Neural cell (in vitro differentiated cells): ENCODE measurements at regions not wholly inside any gene's neighbourhood (a gene's known extent, or its start where the extent isn't known, plus 50 kb on each side); places are given as distances from the start of the nearest gene placed in this dataset.

Experiments used
- H2AFZ ChIP-seq: fragments of 200-600, 300-800 bp; sonication (generic), shearing (Covaris generic); 2 replicates; pipeline ENCODE4 v1.6.0; 2014; ENCODE audit warnings: low read depth, mild to moderate bottlenecking, antibody characterized with exemption, low read length, moderate library complexity
- H3F3A ChIP-seq: fragments of 200-600 bp; shearing (Covaris generic); 2 replicates; pipeline ENCODE4 v1.6.1; 2016; ENCODE audit warnings: mild to moderate bottlenecking, moderate library complexity, mixed read lengths, antibody characterized with exemption, low read length; ENCODE audit not compliant: insufficient read depth, poor library complexity, severe bottlenecking
- H3K27ac ChIP-seq: fragments of 200-600, 300-800 bp; sonication (generic), shearing (Covaris generic); 2 replicates; pipeline ENCODE4 v1.5.1; 2014; ENCODE audit warnings: mild to moderate bottlenecking, low read length, moderate library complexity
- H3K27me3 ChIP-seq: fragments of 300-800, 200-600 bp; sonication (generic), shearing (Covaris generic); 2 replicates; pipeline ENCODE4 v1.6.0; 2014; ENCODE audit warnings: mild to moderate bottlenecking, low read depth, low read length, moderate library complexity; ENCODE audit not compliant: insufficient read depth
- H3K36me3 ChIP-seq: fragments of 300-800, 200-600 bp; sonication (generic), shearing (Covaris generic); 2 replicates; pipeline ENCODE4 v1.5.1; 2014; ENCODE audit warnings: mild to moderate bottlenecking, antibody characterized with exemption, low read length, moderate library complexity; ENCODE audit not compliant: insufficient read depth
- H3K4me2 ChIP-seq: fragments of 300-800, 200-600 bp; sonication (generic), shearing (Covaris generic); 2 replicates; pipeline ENCODE4 v1.6.0; 2014; ENCODE audit warnings: mild to moderate bottlenecking, low read length
- H3K4me3 ChIP-seq: fragments of 300-800, 200-600 bp; sonication (generic), shearing (Covaris generic); 2 replicates; pipeline ENCODE4 v1.5.1; 2014; ENCODE audit warnings: mild to moderate bottlenecking, low read length, moderate library complexity
- H3K79me2 ChIP-seq: fragments of 200-600 bp; shearing (Covaris generic); replicated peaks from 2 replicates; pipeline ENCODE4 v1.6.0; 2014; ENCODE audit warnings: mild to moderate bottlenecking, low read length, moderate library complexity; ENCODE audit not compliant: insufficient read depth
- H3K9ac ChIP-seq: fragments of 300-800, 200-600 bp; sonication (generic), shearing (Covaris generic); 2 replicates; pipeline ENCODE4 v1.6.1; 2016; ENCODE audit warnings: mild to moderate bottlenecking, low read length, mixed read lengths
- H3K9me2 ChIP-seq: fragments of 200-600 bp; shearing (Covaris generic); 2 replicates; pipeline ENCODE4 v1.6.1; 2016; ENCODE audit warnings: mild to moderate bottlenecking, low read length, mixed read lengths; ENCODE audit not compliant: insufficient read depth
- H3K9me3 ChIP-seq: fragments of 200-600, 300-800 bp; sonication (generic), shearing (Covaris generic); 2 replicates; pipeline ENCODE4 v1.6.1; 2016; ENCODE audit warnings: mild to moderate bottlenecking, mixed run types, low read length, moderate library complexity, mixed read lengths
- H4K20me1 ChIP-seq: fragments of 200-600 bp; shearing (Covaris generic); 2 replicates; pipeline ENCODE4 v1.6.1; 2016; ENCODE audit warnings: mild to moderate bottlenecking, mixed run types; ENCODE audit not compliant: insufficient read depth
- CTCF ChIP-seq: fragments of 450-650 bp; IDR thresholded peaks from 2 replicates; pipeline ENCODE4 v1.5.1; 2014; ENCODE audit warnings: antibody characterized with exemption, mild to moderate bottlenecking, moderate library complexity; ENCODE audit not compliant: poor library complexity, severe bottlenecking
- EP300 ChIP-seq: fragments of 450-650 bp; conservative IDR thresholded peaks from 2 replicates; pipeline ENCODE4 v1.6.1; 2014; ENCODE audit warnings: antibody characterized with exemption, mild to moderate bottlenecking, moderate library complexity; ENCODE audit not compliant: poor library complexity, severe bottlenecking
- EZH2 ChIP-seq: fragments of 200-600, 300-800 bp; shearing (Covaris generic), sonication (generic); IDR thresholded peaks from 2 replicates; pipeline ENCODE4 v1.6.1; 2014; ENCODE audit warnings: antibody characterized with exemption, low read length, borderline replicate concordance, mild to moderate bottlenecking; ENCODE audit not compliant: insufficient read depth, poor library complexity, severe bottlenecking
- MXI1 ChIP-seq: fragments of 450-650 bp; conservative IDR thresholded peaks from 2 replicates; pipeline ENCODE4 v1.6.1; 2014; ENCODE audit warnings: antibody characterized with exemption, mild to moderate bottlenecking; ENCODE audit not compliant: poor library complexity, severe bottlenecking
- POLR2AphosphoS5 ChIP-seq: IDR thresholded peaks from 2 replicates; pipeline ENCODE4 v1.6.1; 2012
- RAD21 ChIP-seq: fragments of 450-650 bp; conservative IDR thresholded peaks from 2 replicates; pipeline ENCODE4 v1.6.1; 2014; ENCODE audit warnings: antibody characterized with exemption, mild to moderate bottlenecking, moderate library complexity
- REST ChIP-seq: IDR thresholded peaks from 2 replicates; pipeline ENCODE4 v1.6.1; 2012; ENCODE audit warnings: borderline replicate concordance
- SMC3 ChIP-seq: fragments of 450-650 bp; conservative IDR thresholded peaks from 2 replicates; pipeline ENCODE4 v1.6.1; 2014; ENCODE audit warnings: antibody characterized with exemption, mild to moderate bottlenecking, moderate library complexity; ENCODE audit not compliant: poor library complexity
- TAF1 ChIP-seq: IDR thresholded peaks from 2 replicates; pipeline ENCODE4 v1.6.1; 2012; ENCODE audit warnings: low read depth

GRCh38 chr3:152559246-152559645, 275.7 kb upstream of the P2RY1 start:
- Histone ChIP-seq H3K27ac (no peak overlapping the region), H3K36me3 (no peaks in the 10 kb centered on the region), H3K79me2 (no peaks in the 10 kb centered on the region), H3F3A (no peaks in the 10 kb centered on the region), H3K4me3 (no peak overlapping the region), H2AFZ (no peak overlapping the region), H3K27me3 (no peaks in the 10 kb centered on the region), H4K20me1 (no peaks in the 10 kb centered on the region), H3K9ac (no peak overlapping the region), H3K9me3 (no peaks in the 10 kb centered on the region), H3K4me2 (no peak overlapping the region), H3K9me2 (no peaks in the 10 kb centered on the region)
- TF ChIP-seq MXI1 (no peak), REST (no peak), EP300 (no peak), EZH2 (no peak), RAD21 (no peak), CTCF (no peak), TAF1 (no peak), POLR2AphosphoS5 (no peak), SMC3 (no peak)

GRCh38 chr3:152564459-152564858, 270.5 kb upstream of the P2RY1 start:
- Histone ChIP-seq H3K27ac (no peak overlapping the region), H3F3A (no peaks in the 10 kb centered on the region), H3K36me3 (no peaks in the 10 kb centered on the region), H3K4me3 (no peak overlapping the region), H3K9ac (no peak overlapping the region), H3K4me2 (no peak overlapping the region), H3K9me3 (no peaks in the 10 kb centered on the region), H2AFZ (no peak overlapping the region), H4K20me1 (no peaks in the 10 kb centered on the region), H3K79me2 (no peaks in the 10 kb centered on the region), H3K9me2 (no peaks in the 10 kb centered on the region), H3K27me3 (no peaks in the 10 kb centered on the region)
- TF ChIP-seq POLR2AphosphoS5 (no peak), REST (no peak), SMC3 (no peak), TAF1 (no peak)
